SK-N-SH (cell line): ENCODE measurements at regions not wholly inside any gene's neighbourhood (a gene's known extent, or its start where the extent isn't known, plus 50 kb on each side); places are given as distances from the start of the nearest gene placed in this dataset.

Source experiments
- FOSL2 ChIP-seq: IDR thresholded peaks from 2 replicates; pipeline ENCODE4 v1.4.0; 2012; ENCODE audit warnings: low read depth, mild to moderate bottlenecking, moderate library complexity, borderline replicate concordance
- FOXM1 ChIP-seq: IDR thresholded peaks from 2 replicates; pipeline ENCODE4 v1.4.0; 2012; ENCODE audit warnings: low read depth, mild to moderate bottlenecking
- POLR2AphosphoS5 ChIP-seq: IDR thresholded peaks from 2 replicates; pipeline ENCODE4 v1.6.1; 2012; ENCODE audit warnings: low read depth, low read length
- TAF1 ChIP-seq: IDR thresholded peaks from 2 replicates; pipeline ENCODE4 v1.6.1; 2012; ENCODE audit warnings: low read depth, mild to moderate bottlenecking, low read length, moderate library complexity, borderline replicate concordance
- TF ChIP-seq, protein P1 (sequence below): fragments of 200-600 bp; sonication (generic); IDR thresholded peaks from 2 replicates; pipeline ENCODE4 v1.6.1; 2017; ENCODE audit warnings: antibody characterized with exemption, mild to moderate bottlenecking, moderate library complexity

DNA sequence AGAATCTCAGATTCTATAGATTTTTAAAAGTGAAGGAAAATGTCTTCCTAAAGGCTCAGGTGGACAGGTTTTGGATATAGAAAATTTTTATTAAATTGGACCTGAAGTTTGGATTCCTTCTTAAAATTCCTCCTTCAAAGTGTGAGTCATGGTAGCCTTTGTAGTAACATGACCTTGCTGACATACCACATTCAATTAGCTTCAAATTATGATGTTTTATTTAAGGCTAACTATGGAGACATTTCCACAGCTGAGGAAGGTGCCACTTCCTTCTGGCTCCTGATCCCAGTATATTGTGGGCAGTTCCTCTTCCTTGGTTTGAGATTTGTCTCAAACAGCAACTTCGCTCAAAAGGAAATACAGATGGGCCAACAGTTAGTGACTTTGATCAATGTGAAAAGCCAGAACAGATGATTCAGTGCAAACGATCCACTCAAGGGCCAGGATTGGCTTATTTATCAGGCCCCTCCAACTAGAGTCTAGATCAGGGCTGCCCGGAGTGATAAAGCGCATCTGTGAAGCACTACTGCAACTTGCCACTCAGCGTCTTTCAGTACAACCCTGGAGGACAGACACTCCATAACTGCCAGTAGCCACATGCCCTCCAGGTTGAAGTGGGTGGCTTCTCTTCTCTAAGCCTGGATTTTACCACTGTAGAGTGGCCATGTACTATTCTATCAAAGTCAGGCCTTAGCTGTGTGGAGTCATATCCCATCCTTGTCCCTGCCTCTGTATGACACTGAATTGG is 573.5 kb downstream of the KIF20B start:
- TF ChIP-seq, protein P1, sequence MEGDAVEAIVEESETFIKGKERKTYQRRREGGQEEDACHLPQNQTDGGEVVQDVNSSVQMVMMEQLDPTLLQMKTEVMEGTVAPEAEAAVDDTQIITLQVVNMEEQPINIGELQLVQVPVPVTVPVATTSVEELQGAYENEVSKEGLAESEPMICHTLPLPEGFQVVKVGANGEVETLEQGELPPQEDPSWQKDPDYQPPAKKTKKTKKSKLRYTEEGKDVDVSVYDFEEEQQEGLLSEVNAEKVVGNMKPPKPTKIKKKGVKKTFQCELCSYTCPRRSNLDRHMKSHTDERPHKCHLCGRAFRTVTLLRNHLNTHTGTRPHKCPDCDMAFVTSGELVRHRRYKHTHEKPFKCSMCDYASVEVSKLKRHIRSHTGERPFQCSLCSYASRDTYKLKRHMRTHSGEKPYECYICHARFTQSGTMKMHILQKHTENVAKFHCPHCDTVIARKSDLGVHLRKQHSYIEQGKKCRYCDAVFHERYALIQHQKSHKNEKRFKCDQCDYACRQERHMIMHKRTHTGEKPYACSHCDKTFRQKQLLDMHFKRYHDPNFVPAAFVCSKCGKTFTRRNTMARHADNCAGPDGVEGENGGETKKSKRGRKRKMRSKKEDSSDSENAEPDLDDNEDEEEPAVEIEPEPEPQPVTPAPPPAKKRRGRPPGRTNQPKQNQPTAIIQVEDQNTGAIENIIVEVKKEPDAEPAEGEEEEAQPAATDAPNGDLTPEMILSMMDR: no peak
- TF ChIP-seq FOSL2 (no peak), POLR2AphosphoS5 (no peak), FOXM1 (no peak), TAF1 (no peak)
